ENCODE measurements at regions not wholly inside any gene's neighbourhood (a gene's known extent, or its start where the extent isn't known, plus 50 kb on each side); places are given as distances from the start of the nearest gene placed in this dataset.

- H3K4me3 Mint-ChIP-seq: no peak overlapping the region
- peaks cover 7% of the 10 kb centered on the region for H3K9me3 Mint-ChIP-seq
- H3K27me3 ChIP-seq: no peaks in the 10 kb centered on the region
- H3K79me2 ChIP-seq (ENCODE audit: low read depth): no peaks in the 10 kb centered on the region
- H3K36me3 Mint-ChIP-seq: peaks cover 3% of the 10 kb centered on the region
- H3K4me2 ChIP-seq: no peak overlapping the region
- DNase-seq (ENCODE audit: low spot score): no peak
- peak overlapping the region; percentile 1 for H3K27ac Mint-ChIP-seq
- H3K27ac ChIP-seq: no peak overlapping the region
- H2AFZ ChIP-seq (replicated peaks): no peak overlapping the region
- no peak for TF ChIP-seq EZH2phosphoT487 (IDR thresholded peaks at IDR 0.05)
- no peak for TF ChIP-seq CTCF (IDR thresholded peaks at IDR 0.05)
- TF ChIP-seq EZH2 (IDR thresholded peaks at IDR 0.05): no peak
- peaks cover 8% of the 10 kb centered on the region for H3F3A ChIP-seq (ENCODE audit: low read depth)
- H3K9me3 ChIP-seq (ENCODE audit: low read depth): no peaks in the 10 kb centered on the region
- no peaks in the 10 kb centered on the region for H3K27me3 Mint-ChIP-seq (ENCODE audit: insufficient read depth, low read depth)
- H4K20me1 ChIP-seq (ENCODE audit: low read depth): no peaks in the 10 kb centered on the region
- no peak overlapping the region for H3K4me3 ChIP-seq
- H3K4me1 ChIP-seq: peaks cover 52% of the 10 kb centered on the region
- peaks cover 31% of the 10 kb centered on the region for H3K4me1 Mint-ChIP-seq
- H3K9ac ChIP-seq: no peak overlapping the region
- H3K36me3 ChIP-seq: no peaks in the 10 kb centered on the region
Observed at GRCh38 chr13:91085127-91085526, 262.4 kb upstream of the MIR17HG start.

DNA sequence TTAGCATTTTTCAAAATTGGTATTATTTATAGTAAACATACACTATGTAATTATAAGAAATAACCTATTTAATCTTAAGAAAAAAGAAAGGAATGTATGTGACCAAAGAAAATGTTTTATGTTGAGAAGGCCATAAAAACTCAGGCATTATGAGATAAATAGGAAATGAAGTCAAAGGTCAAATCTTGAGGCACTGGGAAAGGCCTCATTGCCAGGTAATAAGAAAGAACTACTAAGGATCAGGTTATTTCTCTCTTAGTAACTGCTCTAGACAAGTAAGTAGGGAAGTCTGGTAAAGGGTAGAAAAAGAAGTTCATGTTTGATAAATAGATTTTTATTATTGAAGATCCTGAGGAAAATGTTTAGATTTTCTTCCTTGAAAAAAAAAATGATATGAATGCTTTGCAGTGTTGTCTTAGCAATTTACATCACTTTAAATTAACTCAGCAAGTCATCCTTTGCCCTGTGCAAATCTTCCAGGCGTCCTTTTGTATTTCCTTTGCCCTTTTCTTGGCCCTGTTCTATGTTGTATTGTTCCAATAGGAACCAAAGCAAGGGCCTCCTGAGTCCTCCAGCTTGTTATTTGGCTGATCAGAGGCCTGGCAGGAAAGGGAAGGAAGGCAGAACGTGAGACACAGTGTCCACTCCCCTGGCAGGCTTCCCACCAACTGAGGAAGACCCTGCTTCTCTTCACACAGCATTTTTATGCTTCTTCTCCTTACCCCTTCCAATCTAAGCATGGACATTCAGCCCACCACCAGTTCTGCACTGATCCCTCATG is 260.4 kb upstream of the MIR17HG start:
- Mint-ChIP-seq H3K9me3 (no peaks in the 10 kb centered on the region), H3K27me3 (ENCODE audit: insufficient read depth, low read depth) (no peaks in the 10 kb centered on the region), H3K4me1 (peaks cover 29% of the 10 kb centered on the region), H3K36me3 (no peaks in the 10 kb centered on the region), H3K27ac (peak overlapping the region; percentile 93), H3K4me3 (no peak overlapping the region)
- Histone ChIP-seq H3K4me3 (no peak overlapping the region), H2AFZ (replicated peaks) (peak overlapping the region; percentile 60), H3K4me1 (peaks cover 47% of the 10 kb centered on the region), H3K79me2 (ENCODE audit: low read depth) (no peaks in the 10 kb centered on the region), H3F3A (ENCODE audit: low read depth) (peaks cover 8% of the 10 kb centered on the region), H3K9ac (no peak overlapping the region), H3K27ac (peak overlapping the region; percentile 67), H3K27me3 (no peaks in the 10 kb centered on the region), H3K9me3 (ENCODE audit: low read depth) (no peaks in the 10 kb centered on the region), H3K4me2 (peak overlapping the region; percentile 12), H3K36me3 (no peaks in the 10 kb centered on the region), H4K20me1 (ENCODE audit: low read depth) (no peaks in the 10 kb centered on the region)
- DNase-seq (ENCODE audit: low spot score): peak; percentile 48
- no peak for TF ChIP-seq CTCF (IDR thresholded peaks at IDR 0.05)
- no peak for TF ChIP-seq EZH2phosphoT487 (IDR thresholded peaks at IDR 0.05)
- TF ChIP-seq EZH2 (IDR thresholded peaks at IDR 0.05): no peak

DNA sequence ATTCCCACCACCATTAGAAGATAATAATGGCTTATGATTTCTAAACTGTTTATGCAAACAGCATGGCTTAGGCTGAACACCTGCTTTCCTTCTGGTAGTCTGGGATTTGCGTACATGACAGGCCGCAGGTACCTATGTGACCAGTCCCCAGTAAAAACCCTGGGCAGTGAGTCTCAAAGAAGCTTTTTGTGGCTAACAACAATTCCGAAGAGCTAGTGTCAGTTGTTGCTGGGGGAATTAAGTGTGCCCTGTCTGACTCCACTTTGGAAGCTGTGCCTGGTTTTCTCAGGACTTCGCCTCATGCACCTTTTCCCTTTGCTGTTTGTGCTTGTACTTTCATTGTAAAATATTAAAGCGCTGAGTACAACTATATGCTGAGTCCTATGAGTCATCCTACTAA is 250.2 kb upstream of the MIR17HG start:
- TF ChIP-seq CTCF (IDR thresholded peaks at IDR 0.05) (no peak), EZH2 (IDR thresholded peaks at IDR 0.05) (no peak), EZH2phosphoT487 (IDR thresholded peaks at IDR 0.05) (no peak)
- H3K36me3 ChIP-seq: no peaks in the 10 kb centered on the region
- no peak overlapping the region for H3K4me3 Mint-ChIP-seq
- H3K9me3 Mint-ChIP-seq: no peaks in the 10 kb centered on the region
- H3K36me3 Mint-ChIP-seq: peaks cover 2% of the 10 kb centered on the region
- peaks cover 2% of the 10 kb centered on the region for H3K27me3 Mint-ChIP-seq (ENCODE audit: insufficient read depth, low read depth)
- no peaks in the 10 kb centered on the region for H4K20me1 ChIP-seq (ENCODE audit: low read depth)
- H3K4me3 ChIP-seq: no peak overlapping the region
- H3K9me3 ChIP-seq (ENCODE audit: low read depth): no peaks in the 10 kb centered on the region
- DNase-seq (ENCODE audit: low spot score): peak; percentile 5
- H3K27me3 ChIP-seq: no peaks in the 10 kb centered on the region
- H3K4me1 Mint-ChIP-seq: peaks cover 12% of the 10 kb centered on the region
- peaks cover 7% of the 10 kb centered on the region for H3F3A ChIP-seq (ENCODE audit: low read depth)
- H3K4me2 ChIP-seq: peak overlapping the region; percentile 14
- no peak overlapping the region for H3K9ac ChIP-seq
- H3K79me2 ChIP-seq (ENCODE audit: low read depth): no peaks in the 10 kb centered on the region
- no peak overlapping the region for H3K27ac ChIP-seq
- peak overlapping the region; percentile 25 for H3K27ac Mint-ChIP-seq
- peaks cover 24% of the 10 kb centered on the region for H3K4me1 ChIP-seq
- peak overlapping the region; percentile 30 for H2AFZ ChIP-seq (replicated peaks)

Data from neural progenitor cell (in vitro differentiated cells).